WI38 (cell line): ENCODE measurements at regions not wholly inside any gene's neighbourhood (a gene's known extent, or its start where the extent isn't known, plus 50 kb on each side); places are given as distances from the start of the nearest gene placed in this dataset.

Experiments
- H3K4me3 ChIP-seq: 2 replicates; pipeline ENCODE4 v1.5.1; 2011; ENCODE audit warnings: low read depth, mild to moderate bottlenecking, control low read depth, low read length
- CTCF ChIP-seq: IDR thresholded peaks from 2 replicates; pipeline ENCODE4 v1.5.1; 2012; ENCODE audit warnings: low read depth, mild to moderate bottlenecking, control low read depth, low read length

DNA sequence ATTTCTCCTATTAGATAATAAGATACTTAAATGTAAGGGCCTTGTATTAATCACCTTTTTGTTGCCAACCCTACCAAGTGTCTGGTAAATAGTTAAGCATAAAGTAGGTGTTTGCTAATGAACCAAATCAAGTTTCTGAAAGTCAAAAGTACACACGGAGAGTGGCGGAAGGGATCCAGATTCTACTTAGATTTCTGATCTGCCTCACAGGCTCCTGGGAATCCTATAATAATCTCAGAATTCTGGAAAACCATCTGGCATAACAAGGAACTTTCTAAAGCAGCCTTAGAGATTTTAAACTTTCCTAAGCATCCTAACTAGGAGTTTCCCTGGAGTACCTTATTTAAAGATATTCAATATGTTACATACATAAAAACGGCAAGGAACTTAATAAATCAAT lies 363.2 kb upstream of the SMC2 start:
- H3K4me3 ChIP-seq: no peak overlapping the region

DNA sequence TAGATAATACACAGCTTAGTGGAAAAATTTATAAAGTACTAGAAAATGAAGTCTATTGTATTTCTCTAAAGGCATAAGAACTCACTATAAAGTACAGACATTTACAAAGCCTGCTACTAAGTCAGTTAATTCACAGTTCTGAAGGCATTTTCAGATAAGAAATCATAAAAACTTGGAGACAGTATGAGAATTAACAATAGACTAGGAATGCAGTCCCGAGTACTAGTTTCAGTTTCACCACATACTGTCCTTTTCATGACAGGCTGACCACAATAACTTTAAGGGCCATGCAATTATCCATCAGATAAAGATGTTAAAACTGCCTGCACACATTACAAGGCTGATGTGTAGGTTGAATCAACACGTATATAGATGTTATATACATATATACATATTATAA lies 362.6 kb upstream of the SMC2 start:
- no peak overlapping the region for H3K4me3 ChIP-seq
- no peak for TF ChIP-seq CTCF

More for the DNA sequence above, 363.2 kb upstream of the SMC2 start:
- no peak for TF ChIP-seq CTCF

DNA sequence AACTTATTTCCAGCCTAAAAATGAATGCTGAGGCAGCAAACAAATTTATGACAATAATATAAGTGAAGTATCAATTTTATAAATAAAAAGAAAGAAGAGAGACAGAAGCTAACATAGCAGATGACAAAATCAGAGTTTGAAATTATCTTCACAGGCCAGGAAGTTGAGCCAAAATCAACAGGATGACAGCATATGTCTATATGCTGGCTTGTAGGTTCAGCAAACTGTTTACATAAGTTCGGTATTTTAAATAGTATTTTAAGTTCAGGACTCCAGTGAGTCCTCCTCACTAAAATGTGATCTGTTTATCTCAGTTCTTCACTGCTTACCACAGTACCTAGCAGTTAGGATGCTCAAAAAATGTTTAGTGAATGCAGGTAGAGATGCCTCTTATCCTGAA lies 359.6 kb upstream of the SMC2 start:
- TF ChIP-seq CTCF: no peak
- no peak overlapping the region for H3K4me3 ChIP-seq

DNA sequence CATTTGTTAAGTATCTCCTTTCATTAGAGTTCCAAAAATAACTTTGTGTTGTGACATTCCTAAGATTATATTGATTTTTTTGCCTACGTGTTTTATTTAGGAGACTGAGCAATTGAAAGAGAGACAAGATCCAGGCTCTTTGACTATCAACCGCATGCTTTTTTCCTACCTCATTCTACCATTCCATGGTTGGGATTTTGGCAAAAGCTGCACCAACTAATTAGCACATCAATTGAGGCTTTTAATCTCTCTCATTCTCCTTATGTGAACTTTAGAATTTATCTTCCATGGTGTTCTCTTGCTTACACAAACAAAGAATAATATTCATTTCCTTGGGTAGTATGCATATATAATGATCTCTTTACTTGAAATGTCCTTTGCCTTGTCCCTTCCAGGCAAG lies 338.7 kb upstream of the SMC2 start:
- TF ChIP-seq CTCF: no peak
- no peak overlapping the region for H3K4me3 ChIP-seq

- TF ChIP-seq CTCF: no peak
- H3K4me3 ChIP-seq: no peak overlapping the region
Observed at GRCh38 chr9:103755986-103756385, 338.1 kb upstream of the SMC2 start.

GRCh38 chr9:103757062-103757461 lies 337.0 kb upstream of the SMC2 start:
- TF ChIP-seq CTCF: no peak

GRCh38 chr9:103761466-103761865 lies 332.6 kb upstream of the SMC2 start:
- TF ChIP-seq CTCF: no peak
- H3K4me3 ChIP-seq: no peak overlapping the region

More at GRCh38 chr9:103757062-103757461, 337.0 kb upstream of the SMC2 start:
- no peak overlapping the region for H3K4me3 ChIP-seq
